GM19468 (cell line): ENCODE measurements at regions not wholly inside any gene's neighbourhood (a gene's known extent, or its start where the extent isn't known, plus 50 kb on each side); places are given as distances from the start of the nearest gene placed in this dataset.
A peak's percentile ranks its signal among the peaks of the same experiment; 100 is the strongest.

Source experiments
- ATAC-seq: cut with Tn5 transposase; IDR thresholded peaks from one replicate; pipeline ENCODE4 v1.9.1; 2021; ENCODE audit warnings: mild to moderate bottlenecking, moderate library complexity, moderate number of reproducible peaks; ENCODE audit not compliant: unreplicated experiment; ENCODE audit errors: extremely low read depth

DNA sequence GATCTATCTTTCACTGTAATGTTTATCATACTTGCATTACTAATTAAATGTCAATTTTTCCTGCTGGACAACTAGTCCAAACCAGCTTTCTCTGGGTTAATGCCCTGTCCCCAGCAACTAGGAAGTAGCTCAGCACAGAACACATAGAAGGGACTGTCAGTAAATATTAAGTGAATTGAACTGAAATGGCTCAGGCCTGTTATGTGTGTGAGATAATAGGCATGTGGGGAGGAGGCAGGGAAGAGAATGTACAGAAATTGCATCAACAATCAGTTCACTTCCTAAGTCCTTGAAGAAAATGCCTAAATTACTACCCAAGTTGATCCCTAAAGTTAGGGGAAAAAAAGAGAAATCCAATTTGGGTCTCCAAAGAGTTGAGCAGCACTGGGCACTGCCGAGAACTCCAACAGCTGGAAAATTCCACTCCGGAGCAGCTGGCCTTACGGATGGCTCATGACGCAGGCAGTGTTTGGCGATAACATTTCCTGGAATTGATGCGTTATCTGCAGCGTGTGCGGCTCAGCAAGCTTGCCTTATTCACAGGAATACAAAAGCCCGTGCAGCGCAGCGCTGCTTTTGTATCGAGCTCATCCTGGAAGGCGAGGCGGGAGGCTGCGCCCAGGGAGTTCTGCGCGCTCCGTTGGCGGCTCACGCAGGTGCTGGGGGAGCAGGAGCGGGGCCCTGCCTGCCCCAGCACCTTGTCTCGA is 297.3 kb upstream of the LCORL start:
- ATAC-seq, result no peak

DNA sequence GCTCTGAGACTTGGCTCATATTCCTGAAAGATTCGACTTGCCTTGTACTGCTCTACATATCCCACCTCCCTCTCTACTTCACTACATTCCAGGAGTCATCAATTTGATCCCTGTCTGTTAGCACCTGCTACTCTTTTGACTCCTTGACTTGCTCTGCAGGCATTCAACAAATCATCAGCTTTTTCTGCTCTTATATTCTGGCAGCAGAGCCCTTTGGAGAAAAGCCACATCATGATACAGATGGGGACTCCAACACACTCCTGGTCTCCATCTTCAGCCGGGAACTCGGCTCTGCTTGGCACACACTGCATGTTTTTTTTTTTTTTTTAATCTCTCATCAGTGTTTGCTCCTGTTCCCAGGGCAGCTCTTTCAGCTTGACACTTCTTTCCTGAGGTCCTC is 293.2 kb upstream of the LCORL start:
- no peak for ATAC-seq

DNA sequence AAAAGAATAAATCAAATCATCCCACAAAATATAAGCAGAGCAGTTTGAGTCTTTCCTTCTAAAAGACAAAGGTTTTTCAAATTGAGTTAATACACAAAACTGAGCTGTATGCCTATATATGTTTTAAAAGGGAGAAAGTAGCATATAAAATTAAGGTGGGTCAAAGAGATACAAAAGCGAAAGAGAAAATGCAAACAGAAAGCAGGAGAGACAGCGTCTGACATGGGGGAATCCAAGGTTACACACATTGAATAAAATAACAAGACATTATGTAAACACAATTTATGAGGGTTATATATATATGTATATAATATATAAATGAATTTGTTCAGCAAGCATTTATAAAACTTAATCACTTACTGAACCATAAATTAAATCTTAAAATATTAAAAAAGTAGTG is 276.1 kb upstream of the LCORL start:
- no peak for ATAC-seq

DNA sequence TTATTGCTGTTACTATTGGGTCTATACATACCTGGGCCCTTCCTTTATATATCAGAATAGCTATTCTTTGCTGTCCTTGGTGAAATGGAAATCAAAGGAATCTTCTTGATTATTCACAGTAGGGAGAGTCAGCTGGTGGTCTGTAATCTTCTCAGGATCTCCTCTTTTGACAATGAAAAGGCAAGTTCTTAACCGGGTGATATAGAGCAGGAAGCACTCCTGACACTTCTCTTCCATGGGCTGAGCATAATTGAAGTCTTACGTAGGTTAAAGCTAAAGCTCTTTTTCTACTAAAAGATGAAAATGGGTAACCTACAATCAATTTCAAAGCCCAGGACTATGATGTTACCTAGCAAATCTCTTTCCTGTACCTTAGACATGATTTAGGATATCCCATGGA is 274.9 kb upstream of the LCORL start:
- ATAC-seq, result no peak

DNA sequence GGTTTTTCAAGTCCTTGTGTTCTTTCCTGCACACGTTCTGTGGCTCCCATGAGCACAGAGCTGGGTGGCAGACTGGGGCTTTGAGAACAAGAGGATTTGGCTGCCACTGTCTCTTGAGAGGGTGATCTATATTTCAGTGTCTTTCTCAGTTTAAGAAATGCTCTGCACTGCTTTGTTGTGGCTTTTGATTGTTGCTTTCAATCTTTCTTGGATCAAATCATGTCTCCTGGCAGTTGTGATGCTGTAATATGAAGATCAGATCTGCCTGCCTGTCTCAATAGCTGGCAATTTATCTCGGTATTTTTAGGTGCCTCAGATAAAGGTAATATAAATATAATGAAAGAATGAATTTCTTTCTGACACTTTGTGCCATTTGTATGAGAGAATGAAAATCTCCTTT is 273.3 kb upstream of the LCORL start:
- ATAC-seq, result no peak

DNA sequence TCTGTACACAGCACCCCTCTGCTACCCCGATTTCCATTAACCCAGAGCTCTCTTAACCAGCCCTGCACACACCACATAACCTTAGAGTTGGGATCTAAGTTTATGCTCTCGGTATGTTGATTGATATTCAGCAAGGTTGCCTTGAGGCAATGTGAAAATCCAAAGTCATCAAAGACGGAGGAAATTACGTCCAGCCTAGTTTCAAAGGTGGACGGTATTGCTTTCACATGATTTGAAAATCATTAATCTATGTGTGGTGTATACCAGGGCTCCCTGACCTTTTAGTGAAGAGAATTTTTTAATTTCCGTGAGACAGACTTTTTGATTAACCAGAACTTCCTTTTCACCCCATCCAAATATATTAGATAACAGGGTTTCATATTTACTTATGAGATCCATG is 272.5 kb upstream of the LCORL start:
- no peak for ATAC-seq

DNA sequence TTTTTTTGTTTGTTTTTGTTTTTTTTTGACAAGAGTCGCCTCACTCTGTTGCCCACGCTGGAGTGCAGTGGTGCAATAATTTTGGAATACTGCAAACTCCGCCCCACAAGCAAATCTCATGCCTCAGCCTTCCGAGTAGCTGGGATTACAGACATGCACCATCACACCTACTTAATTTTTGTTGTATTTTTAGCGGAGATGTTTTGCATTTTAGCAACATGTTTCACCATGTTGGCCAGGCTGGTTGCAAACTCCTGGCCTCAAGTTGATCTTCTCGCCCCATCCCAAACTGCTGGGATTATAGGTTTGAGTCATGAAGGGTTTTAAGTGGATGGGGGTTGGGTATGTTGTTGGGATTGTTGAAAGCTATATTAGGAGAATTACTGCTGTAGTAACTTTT is 270.9 kb upstream of the LCORL start:
- ATAC-seq, result no peak

DNA sequence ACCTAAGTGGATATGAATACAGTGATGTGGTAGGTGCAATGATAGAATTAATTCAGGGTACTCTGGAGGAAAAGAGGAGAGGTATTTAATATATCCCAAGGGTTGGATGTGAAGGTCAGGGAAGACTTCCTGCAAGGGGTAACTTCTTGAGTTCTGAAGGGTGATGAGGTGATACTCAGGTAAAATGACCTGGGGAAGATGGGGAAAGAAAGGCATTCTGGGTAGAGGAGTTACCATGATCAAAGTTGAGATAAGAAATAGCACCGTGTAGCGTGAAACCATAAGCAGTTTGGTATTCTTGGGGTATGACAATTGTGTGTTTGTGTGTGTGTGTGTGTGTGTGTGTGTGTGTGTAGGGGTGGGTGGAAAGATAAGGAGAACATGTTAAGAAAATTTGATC is 270.4 kb upstream of the LCORL start:
- ATAC-seq, result no peak

DNA sequence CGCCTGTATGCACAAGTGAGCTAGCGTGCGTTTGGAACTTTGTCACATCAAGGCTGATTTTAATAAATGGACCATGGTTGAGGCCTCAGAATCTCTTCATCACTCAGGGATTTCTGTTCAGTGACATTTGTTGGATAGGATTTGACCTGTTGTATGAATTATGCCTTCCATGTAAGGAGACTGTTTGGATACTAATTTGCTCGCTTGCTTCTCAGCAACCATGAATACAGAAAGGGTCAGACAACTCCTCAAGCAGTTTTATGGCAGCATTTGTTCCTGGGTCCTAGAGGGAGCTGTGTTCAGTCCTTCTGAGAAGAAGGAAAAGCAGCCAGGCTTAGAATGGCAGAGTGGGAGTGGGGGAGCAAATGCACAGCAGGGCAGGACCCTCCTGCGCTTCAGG is 269.7 kb upstream of the LCORL start:
- no peak for ATAC-seq

DNA sequence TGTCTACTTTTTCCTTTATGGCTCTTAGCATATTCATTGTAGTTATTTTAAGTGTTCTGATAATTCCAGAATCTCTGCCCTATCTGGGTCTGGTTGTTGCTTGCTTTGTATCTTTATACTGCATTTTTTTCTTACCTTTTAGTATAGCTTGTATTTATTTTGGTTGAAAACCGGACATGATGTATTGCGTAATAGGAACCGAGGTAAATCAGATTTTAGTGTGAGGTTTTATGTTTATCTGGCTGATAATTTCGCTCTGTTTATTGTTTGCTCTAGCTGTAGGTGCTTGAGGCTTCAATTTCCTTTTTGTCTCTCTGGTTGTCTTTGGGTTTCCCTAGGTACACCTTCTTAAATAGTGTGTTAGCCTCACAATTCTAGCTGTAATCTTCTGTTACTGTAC is 263.8 kb upstream of the LCORL start:
- ATAC-seq, result no peak

DNA sequence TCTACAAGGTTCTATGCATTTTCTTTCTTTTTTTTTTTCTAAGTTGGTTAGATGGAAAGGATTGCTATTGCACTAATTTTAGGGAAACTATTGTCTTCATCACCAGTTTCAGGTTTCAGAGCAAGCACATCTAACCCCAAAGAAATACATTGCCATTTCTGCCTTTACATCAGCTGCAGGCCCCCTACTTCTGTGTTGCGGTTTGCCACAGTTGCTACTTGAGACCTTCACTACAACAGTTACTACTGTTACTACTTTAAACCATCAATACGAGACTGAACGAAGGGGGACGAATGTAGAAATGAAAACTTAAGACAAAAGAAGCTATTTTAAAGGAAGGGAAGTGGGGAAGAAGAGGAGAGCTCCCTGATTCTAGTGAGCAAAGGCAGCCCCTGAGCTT is 256.7 kb upstream of the LCORL start:
- ATAC-seq, result no peak

DNA sequence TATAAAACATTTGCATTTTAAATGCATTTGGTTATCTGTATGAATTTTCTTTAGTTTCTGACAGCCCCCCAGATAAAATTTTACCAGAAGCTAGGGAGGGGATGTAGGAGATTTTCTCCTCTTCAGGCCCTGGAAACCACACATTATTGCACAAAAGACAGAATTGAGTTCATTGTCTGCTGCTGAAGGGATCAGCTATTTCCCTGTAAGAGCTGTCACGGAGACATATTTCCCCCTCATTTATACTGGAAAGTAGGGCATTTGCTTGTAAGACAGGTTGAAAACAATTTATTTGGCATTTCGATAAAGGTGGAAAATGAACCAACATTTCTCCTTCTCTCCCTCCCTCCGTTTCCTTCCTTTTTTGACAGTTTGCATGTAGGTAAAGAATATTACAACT is 241.3 kb upstream of the LCORL start:
- ATAC-seq, result no peak

DNA sequence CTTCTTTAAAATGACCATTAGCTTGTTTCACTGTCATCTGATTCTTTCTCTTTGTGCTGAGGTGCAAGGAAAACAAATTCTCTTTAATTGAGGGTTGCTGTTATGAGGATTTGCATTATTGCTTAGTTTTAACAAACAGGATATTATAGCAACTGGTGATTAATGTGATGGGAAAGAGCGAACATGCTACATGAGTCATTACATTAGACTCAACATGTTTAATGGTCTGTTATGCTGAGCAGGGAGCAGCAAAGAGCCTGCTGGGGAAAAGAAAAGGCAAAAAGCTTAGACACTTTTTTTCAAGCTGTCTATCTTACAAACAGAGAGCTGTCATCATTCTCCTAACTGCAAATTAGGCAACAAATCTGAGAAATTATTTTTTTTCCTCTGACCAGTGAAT is 230.5 kb upstream of the LCORL start:
- no peak for ATAC-seq

DNA sequence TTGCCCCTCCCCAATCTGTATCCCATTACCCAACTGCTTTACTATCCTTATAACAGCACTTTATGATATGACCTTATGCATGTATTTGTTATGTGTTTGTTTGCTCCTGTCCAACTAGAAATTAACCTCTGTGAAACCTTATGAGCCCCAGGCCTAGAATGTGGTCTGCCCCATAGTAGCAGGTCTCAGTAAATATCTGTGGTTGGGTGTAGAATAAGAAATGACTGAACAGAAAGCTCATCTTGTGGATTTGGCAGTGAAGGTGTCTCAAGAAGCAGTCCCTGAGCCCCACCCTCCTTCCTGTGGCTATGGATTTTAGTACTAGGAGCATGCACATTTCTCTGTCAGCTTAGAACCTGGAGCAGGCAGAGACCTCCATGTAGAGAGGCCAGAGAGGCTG is 229.0 kb upstream of the LCORL start:
- no peak for ATAC-seq

DNA sequence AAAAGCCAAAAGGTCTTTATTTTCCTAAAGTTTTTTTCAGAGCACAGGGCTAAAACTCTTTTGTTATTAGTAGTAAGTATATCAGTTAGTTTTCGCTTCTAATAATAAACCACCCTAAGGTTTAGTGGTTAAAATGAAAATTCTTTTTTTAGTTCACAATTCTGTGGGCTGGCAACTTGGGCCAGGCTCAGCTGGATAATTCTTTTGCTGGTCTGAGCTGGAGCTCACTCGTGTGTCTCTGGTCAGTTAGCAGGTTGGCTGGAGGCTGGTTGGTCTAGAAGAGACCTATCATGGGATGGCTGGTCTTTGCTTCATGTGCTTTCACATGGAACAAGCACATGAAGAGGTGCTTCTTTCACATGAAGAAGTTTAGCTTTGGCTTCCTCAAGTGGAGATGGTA is 227.1 kb upstream of the LCORL start:
- ATAC-seq, result no peak

DNA sequence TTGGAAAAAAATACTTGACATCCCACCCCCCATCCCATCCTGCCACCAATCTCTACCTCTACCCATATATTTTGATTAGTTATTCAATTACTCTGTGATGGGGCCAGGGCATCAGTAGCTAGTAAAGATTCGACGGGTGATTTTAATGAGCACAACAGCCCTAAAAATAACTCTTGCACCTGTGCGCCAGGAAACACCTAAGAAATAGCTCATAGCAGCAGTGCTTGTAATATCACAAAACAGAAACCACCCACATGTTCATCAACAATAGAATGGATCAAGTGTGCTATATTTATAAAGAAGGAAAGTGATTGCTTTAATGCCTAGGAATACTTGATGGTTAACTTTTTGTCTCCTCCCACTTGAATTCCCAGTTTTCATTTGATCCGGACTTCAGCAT is 225.6 kb upstream of the LCORL start:
- ATAC-seq, result no peak

DNA sequence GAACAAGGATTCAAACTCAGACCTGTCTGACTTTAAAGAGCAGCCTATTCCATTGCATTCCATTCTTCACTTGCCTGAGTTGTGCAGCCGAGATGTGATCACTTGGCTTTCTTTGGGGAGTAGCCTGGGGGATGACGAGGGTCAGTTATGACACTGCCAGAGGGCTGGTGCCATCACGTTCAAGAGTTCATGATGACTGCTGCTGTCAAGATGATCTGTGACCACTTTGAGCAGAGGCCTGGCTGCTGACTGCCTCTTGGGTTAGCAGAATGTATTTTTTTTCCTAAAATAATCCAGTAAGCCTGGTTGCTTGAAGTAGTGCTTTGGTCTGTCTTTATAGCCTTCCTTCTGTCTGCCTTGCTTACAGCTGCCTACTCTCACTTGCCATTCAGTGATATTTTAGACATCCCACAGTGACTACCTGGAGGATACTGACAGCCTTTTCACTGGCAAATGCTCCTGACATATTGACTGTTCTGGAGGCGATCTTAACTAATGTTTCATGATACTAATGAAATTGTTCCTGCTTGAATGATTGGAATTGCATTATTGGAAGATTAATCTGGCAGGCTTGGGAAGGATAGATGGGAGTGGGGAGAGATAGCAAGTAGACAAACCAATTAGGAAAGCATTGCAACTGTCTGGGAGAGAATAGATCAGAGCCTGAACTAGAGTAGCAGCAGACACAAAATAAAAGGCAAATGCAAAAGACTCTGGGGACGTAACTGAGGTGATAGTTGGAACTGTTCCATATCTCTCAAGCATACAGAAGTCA is 221.6 kb upstream of the LCORL start:
- ATAC-seq, result no peak

DNA sequence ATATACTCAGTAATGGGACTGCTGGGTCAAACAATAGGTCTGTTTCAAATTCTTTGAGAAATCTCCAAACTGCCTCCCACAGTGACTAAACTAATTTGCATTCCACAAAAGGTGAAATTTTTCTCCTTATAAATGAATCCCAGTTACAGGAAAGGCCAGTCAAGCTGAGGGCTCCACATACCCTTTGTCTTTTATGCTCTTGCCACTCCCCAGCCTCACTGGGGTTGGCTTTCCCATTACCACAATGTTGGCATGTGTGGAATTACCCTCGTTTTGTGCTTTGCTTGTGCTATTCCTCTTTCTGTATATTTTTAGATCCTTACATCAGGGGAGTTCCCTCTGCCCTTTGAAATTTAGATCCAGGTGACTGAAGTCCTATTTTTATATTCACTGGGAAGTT is 220.2 kb upstream of the LCORL start:
- ATAC-seq, result no peak

DNA sequence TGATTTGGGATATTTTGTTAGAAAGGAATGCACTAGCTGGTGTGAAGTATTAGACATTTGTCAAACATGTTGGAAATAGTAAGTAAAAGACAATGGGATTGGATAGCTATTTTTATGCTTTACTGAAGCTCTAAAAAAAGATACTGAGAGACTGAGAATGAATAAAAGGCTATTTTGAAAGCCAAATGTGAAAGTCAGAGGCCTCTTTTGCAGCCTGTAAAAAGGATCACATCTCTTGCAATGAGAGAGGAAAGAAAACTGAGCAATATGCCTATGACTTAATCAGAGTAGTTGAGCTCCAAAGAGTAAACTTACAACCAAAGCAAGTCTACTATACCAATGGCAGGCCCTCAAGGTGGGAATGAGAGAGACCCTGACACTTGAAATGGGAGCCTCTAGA is 212.6 kb upstream of the LCORL start:
- ATAC-seq, result no peak

DNA sequence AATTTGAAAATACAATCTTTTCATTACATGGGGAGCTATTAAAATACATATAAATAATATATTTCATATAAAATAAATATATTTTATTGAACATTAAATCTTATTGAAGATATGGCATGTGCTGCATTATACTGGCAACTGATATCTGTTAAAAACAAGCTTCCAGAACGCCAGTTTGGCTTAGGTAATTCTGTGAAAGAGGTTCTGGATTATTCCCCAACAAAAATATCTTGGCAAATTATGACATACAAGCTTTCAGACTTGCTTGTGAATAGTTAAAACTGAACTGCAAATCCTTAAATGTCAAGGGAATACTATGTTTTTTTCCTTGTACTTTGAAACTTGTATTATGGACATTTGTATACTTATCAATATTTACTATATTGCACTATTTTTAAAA is 210.2 kb upstream of the LCORL start:
- no peak for ATAC-seq

DNA sequence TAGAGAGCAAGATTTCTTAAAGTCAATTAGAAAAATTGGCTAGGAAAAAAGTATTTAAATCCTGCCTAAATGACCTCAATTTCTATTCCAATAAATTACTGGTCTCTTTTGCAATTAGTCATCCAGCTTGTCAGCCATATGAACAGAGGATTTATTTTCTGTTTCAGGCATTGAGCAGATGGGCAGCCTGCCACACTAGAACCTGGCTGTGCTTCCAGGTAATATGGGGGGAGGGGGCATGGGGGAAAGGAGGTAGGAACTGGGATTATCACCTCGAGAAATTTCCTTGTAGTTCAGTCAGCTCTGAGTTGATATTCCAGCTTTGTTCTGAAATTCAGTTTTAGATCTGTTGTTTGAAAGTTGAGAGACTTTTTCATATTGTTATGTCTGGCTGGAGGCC is 206.3 kb upstream of the LCORL start:
- ATAC-seq, result no peak

DNA sequence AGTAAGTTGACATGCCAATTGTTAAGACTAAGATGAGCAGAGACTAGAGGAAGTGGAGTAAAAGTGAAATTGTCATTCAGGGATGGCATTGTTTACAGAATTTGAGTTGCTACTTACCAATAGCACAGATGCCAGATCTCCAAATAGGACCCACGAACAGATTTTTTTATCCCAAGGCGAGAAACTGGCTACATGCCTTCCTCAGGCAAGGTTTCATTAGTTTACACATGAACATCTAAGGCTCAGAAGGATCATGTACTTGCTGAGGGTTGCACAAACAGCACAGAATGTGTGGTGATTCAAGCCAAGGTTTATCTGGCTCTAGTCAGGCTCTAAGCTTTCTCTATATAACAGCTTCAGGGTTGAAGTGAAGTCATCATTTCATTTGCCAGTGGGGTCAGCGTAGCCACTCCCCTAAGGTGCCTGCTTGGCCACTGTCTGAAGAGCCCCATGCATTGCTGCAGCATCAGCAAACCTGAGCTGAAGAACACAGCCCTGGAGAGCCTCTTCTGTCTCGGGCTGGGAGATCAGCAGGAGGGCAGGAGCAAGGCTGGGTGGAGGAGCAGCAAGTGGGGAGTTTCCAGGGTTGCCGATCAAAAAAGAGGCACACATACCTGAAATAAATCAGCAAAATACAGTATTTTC is 193.0 kb upstream of the LCORL start:
- peak; percentile 12 for ATAC-seq
